Superior temporal gyrus (tissue), 1 donor: ENCODE measurements at regions not wholly inside any gene's neighbourhood (a gene's known extent, or its start where the extent isn't known, plus 50 kb on each side); places are given as distances from the start of the nearest gene placed in this dataset.
"Not testable (repeated sequence)": the region's sequence is repeated elsewhere in the genome, so short reads cannot be mapped to it uniquely, and the experiment has no call there.

Source experiments
- DNase-seq: peaks from one replicate; pipeline ENCODE4 v3.0.0-alpha.2; 2016; ENCODE audit errors: extremely low spot score

- no peak for DNase-seq
Observed at GRCh38 chr5:136622747-136623146, 257.4 kb upstream of the TRPC7 start.

GRCh38 chr5:136621743-136622142, 256.4 kb upstream of the TRPC7 start:
- DNase-seq, result no peak

DNA sequence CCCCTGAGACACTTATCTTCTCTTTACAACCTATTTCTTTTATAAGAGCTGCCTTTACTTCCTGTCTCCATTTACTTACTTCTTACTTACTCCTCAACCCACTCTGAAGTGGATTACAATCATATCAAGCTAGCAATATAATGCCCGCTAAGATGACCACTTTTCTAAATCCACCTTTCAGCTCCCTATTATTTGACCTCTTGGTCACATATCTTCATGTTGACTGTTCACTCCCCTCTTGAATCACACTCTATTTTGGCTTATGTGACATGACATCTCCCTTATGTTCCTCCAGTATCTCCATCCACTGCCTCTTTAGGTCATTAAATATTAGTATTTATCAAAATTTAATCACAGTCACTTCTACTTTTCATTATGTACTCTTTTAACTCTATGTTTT, 255.3 kb upstream of the TRPC7 start:
- DNase-seq, result no peak

DNA sequence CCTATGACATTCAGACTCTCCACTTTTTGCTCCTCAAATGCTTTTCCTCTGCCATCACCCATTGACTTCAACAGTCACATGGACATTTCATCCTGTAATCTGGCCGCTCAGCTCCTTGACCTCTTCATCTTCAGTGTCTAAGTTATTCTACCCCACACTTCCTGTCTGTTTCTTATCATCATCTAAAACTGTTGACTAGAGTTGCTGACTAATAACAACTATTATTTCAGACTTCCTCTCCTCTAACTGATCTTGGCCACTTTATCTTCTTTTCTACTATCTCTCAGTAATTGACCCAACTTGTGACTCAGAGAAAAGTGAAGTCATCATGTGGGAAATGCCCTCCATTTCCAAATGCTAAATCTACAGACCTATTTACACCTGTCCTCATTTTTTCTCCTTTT, 254.7 kb upstream of the TRPC7 start:
- no peak for DNase-seq

- no peak for DNase-seq
Observed at GRCh38 chr5:136619556-136619955, 254.2 kb upstream of the TRPC7 start.

DNA sequence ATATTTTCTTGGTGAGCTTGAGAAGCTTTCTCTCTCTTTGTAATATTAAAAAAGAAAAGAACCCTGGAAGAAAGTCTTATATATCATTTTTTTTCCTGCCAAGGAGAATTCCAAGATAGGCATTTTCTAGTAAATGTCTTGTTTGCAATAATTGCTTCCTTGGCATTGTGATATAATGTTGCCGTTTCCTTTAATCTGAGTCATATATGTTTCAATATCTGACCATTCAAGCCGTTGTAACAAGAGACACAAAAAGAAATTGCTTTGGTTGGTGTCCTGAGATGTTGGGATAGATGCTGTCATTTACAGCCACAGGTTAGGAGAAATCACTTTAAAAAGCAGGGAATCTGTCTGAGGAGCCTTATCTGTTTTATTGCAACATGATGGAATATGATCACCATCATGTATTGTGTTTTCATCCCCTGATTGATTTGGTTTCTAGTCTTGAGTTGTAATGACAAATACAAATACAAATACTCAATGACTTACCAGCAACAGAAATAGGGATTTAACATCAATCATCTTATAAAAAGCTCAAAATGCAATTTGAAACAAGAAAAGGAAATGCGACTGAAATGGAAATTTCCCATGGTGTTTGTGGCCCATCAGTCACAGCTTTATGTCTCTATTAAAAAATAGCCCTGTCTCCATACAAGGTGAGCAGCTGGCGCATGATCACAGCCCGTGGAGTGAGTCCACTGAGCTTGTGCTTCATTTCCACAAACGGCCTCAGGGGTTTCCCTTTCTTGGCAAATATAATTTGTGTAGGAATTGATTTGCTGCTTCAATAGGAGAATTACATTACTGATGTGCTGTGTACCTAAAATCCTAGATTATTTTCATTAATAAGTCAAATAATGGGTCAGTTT, 250.1 kb upstream of the TRPC7 start:
- no peak for DNase-seq

DNA sequence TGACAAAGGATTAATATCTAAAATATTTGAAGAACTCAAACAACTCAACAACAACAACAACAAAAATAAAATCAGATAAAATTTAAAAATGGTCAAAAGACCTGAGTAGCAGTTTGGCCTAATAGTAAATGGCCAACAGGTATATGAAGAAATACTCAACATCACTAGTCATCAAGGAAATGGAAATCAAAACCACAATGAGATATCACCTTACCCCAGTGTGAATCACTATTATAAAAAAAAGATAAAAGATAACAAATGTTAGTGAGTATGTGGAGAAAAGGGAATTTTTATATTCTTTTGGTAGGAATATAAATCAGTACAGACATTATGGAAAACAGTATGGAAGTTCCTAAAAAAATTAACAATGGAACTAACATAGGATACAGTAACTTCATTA, 247.9 kb upstream of the TRPC7 start:
- no peak for DNase-seq

DNA sequence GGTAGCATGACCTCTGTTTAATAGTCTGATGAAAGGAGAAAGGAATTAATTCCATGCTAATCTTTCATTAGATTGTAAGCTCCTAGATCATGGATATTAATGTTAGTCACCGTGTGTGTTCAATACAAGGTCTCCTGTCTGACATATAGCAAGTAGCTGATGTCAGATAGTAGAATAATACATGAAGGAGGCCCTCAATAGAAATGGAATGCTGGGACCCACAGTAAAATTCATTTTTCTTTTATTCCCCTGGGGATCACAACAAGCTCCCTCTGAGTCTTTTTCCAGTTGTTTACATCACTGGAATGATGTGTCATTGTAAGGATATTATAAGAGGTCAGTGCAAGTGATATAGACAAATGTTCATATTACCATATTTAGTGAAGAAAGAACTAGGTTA, 240.3 kb upstream of the TRPC7 start:
- DNase-seq, result no peak

GRCh38 chr5:136600306-136600705, 235.0 kb upstream of the TRPC7 start:
- DNase-seq, result no peak

DNA sequence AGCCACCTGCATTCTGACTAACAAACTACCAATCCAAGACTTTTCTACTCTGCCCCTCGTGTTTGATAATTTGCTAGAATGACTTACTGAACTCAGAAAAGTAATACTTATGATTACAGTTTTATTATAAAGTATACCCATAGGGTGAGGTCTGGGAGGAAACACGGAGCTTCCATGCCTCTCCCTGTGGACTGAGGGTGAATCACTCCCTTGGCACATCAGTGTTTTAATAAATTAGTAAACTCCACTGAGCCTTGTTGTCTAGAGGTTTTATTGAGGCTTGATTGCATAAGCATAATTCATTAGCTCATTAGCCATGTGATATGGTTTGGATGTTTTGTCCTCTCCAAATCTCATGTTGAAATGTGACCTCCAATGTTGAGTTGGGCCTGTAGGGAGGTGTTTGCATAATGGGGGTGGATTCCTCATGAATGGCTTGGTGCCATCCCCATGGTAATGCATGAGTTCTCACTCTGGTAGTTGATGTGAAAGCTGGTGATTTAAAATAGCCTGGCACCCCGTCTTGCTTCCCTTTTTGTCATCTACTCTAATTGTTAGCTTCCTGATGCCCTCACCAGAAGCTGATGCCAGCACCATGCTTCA, 233.6 kb upstream of the TRPC7 start:
- DNase-seq, result no peak

- DNase-seq, result no peak
Observed at GRCh38 chr5:136594416-136594815, 229.1 kb upstream of the TRPC7 start.

DNA sequence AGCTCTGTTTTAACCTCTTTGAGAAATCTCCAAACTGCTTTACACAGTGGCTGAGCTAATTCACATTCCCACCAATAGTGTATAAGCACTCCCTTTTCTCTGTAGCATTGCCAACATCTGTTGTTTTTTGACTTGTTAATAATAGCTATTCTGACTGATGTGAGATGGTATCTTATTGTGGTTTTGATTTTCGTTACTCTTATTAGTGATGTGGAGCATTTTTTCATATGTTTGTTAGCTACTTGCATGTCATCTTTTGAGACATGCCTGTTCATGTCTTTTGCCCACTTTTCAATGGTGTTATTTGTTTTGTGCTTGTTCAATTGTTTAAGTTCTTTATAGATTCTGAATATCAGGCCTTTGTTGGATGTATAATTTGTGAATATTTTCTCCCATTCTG, 225.2 kb upstream of the TRPC7 start:
- no peak for DNase-seq

GRCh38 chr5:136586196-136586595, 220.9 kb upstream of the TRPC7 start:
- DNase-seq, result no peak

DNA sequence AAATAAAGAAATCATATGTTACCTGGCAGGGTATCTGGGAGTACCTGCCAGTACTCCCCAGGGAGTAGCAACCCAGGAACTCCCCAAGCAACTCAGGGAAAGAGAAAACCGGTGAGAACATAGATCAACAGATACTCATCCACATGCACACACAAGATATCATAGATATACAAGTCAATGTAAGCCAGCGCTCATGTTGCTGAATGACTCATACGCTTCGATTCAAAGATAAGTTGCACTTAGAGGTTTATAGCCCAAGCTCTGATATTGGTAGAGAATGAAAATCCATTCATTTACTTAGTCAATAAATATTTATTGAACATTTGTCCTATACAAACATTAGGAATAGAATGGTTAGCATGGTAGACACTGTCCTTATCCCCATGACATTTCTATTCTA, 219.1 kb upstream of the TRPC7 start:
- no peak for DNase-seq

GRCh38 chr5:136579238-136579637, 213.9 kb upstream of the TRPC7 start:
- DNase-seq, result no peak

DNA sequence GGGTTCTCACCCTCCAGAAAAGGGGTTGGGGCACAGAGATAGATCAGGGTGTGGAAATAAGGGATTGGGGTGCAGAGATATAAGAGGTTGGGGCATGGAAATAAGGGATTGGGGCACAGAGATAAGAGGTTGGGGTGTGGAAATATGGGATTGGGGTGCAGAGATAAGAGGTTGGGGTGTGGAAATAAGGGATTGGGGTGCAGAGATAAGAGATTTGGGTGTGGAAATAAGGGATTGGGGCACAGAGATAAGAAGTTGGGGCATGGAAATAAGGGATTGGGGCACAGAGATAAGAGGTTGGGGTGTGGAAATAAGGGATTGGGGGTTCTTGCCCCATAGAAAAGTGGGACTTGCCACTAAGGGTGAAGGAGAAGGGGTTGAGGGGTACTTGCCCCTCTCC, 204.5 kb upstream of the TRPC7 start:
- DNase-seq, result not testable (repeated sequence)

DNA sequence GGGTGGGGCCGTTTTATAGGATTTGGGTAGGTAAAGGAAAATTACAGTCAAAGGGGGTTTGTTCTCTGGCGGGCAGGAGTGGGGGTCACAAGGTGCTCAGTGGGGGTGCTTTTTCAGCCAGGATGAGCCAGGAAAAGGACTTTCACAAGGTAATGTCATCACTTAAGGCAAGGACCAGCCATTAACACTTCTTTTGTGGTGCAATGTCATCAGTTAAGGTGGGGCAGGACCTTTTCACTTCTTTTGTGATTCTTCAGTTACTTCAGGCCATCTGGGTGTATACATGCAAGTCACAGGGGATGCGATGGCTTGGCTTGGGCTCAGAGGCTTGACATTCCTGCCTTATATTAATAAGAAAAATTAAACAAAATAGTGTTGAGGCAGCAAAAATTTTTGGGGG, 200.1 kb upstream of the TRPC7 start:
- not testable (repeated sequence) for DNase-seq

- DNase-seq, result not testable (repeated sequence)
Observed at GRCh38 chr5:136565050-136565449, 199.7 kb upstream of the TRPC7 start.

- not testable (repeated sequence) for DNase-seq
Observed at GRCh38 chr5:136564431-136564830, 199.1 kb upstream of the TRPC7 start.

- no peak for DNase-seq
Observed at GRCh38 chr5:136563489-136563888, 198.1 kb upstream of the TRPC7 start.

GRCh38 chr5:136560126-136560525, 194.8 kb upstream of the TRPC7 start:
- no peak for DNase-seq

- DNase-seq, result no peak
Observed at GRCh38 chr5:136559651-136560050, 194.3 kb upstream of the TRPC7 start.

- not testable (repeated sequence) for DNase-seq
Observed at GRCh38 chr5:136547096-136547495, 181.8 kb upstream of the TRPC7 start.
